Astrocyte of the spinal cord (primary cell): ENCODE measurements at regions not wholly inside any gene's neighbourhood (a gene's known extent, or its start where the extent isn't known, plus 50 kb on each side); places are given as distances from the start of the nearest gene placed in this dataset.

Experiments used
- DNase-seq: peaks from one replicate; pipeline ENCODE4 v3.0.0; 2011; ENCODE audit warnings: low read depth, low spot score
- H3K4me3 ChIP-seq: 2 replicates; pipeline ENCODE4 v1.5.1; 2011; ENCODE audit warnings: low read depth, mild to moderate bottlenecking, low read length, moderate library complexity
- in situ Hi-C: cut with HindIII; loops from 2 replicates; pipeline ENCODE4 v1.10.0; 2017; ENCODE audit warnings: low sequenced_read_pairs
- TF ChIP-seq, protein P1 (sequence below): IDR thresholded peaks from 2 replicates; pipeline ENCODE4 v1.5.1; 2012; ENCODE audit warnings: low read depth, mild to moderate bottlenecking, low read length, inconsistent platforms

DNA sequence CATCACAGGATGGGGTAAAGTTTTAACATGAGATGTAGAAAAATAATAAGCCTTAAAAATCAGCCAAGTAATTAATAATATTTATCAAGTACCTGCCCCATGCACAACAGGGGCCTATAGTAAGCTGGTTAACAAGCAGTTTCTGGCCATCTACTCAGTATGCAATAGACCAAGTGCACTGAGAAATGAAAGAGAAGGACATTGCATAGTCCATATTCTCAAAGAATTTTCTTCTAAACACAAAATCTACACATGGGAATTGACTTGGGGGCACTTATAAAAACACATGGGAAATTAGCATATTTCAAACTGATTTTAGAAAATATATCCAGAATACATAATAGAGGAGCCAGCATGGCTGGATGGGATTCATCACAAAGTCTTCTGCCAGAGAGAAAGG, 109.5 kb downstream of the DIO2 start:
- TF ChIP-seq, protein P1, sequence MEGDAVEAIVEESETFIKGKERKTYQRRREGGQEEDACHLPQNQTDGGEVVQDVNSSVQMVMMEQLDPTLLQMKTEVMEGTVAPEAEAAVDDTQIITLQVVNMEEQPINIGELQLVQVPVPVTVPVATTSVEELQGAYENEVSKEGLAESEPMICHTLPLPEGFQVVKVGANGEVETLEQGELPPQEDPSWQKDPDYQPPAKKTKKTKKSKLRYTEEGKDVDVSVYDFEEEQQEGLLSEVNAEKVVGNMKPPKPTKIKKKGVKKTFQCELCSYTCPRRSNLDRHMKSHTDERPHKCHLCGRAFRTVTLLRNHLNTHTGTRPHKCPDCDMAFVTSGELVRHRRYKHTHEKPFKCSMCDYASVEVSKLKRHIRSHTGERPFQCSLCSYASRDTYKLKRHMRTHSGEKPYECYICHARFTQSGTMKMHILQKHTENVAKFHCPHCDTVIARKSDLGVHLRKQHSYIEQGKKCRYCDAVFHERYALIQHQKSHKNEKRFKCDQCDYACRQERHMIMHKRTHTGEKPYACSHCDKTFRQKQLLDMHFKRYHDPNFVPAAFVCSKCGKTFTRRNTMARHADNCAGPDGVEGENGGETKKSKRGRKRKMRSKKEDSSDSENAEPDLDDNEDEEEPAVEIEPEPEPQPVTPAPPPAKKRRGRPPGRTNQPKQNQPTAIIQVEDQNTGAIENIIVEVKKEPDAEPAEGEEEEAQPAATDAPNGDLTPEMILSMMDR: no peak
- no peak overlapping the region for H3K4me3 ChIP-seq
- no peak for DNase-seq
- in situ Hi-C loops: no loop called here

GRCh38 chr14:80100681-80101080, 110.6 kb downstream of the DIO2 start:
- TF ChIP-seq, protein P1: no peak
- in situ Hi-C loops: no loop called here
- DNase-seq: no peak
- H3K4me3 ChIP-seq: no peak overlapping the region

DNA sequence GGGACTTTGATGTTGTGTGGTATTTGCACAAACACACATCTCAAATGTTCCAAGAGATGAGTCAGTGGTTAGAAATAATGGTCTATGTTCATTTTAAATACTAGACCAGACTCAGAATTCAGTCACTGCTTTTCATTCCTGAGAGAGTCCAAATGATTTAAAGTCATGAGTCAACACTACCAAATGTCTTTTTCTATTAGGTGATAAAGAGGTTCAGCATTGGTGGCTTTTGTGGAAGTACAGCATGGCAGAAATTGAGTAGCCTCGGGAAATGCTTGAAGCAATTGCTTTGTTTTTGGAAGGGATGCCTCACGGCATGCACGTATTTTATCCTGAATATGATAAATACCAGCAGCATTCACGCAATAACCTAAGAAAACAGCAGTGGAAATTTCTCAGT, 115.7 kb downstream of the DIO2 start:
- in situ Hi-C loops: no loop called here
- TF ChIP-seq, protein P1: no peak
- H3K4me3 ChIP-seq: no peak overlapping the region
- peak; percentile 91 for DNase-seq

GRCh38 chr14:80087411-80087810, 123.9 kb downstream of the DIO2 start:
- in situ Hi-C loops: no loop called here
- TF ChIP-seq, protein P1: no peak
- H3K4me3 ChIP-seq: no peak overlapping the region
- no peak for DNase-seq

- H3K4me3 ChIP-seq: no peak overlapping the region
- in situ Hi-C loops: no loop called here
- TF ChIP-seq, protein P1: no peak
- no peak for DNase-seq
These were observed 127.1 kb downstream of the DIO2 start for GRCh38 chr14:80084196-80084595.

GRCh38 chr14:80080601-80081000, 130.7 kb downstream of the DIO2 start:
- TF ChIP-seq, protein P1: no peak
- no peak overlapping the region for H3K4me3 ChIP-seq
- in situ Hi-C loops: no loop called here
- DNase-seq: no peak

- TF ChIP-seq, protein P1: no peak
- in situ Hi-C loops: no loop called here
- no peak for DNase-seq
- no peak overlapping the region for H3K4me3 ChIP-seq
These were observed 132.8 kb downstream of the DIO2 start for GRCh38 chr14:80078501-80078900.
